ENCODE measurements at regions not wholly inside any gene's neighbourhood (a gene's known extent, or its start where the extent isn't known, plus 50 kb on each side); places are given as distances from the start of the nearest gene placed in this dataset.

DNA sequence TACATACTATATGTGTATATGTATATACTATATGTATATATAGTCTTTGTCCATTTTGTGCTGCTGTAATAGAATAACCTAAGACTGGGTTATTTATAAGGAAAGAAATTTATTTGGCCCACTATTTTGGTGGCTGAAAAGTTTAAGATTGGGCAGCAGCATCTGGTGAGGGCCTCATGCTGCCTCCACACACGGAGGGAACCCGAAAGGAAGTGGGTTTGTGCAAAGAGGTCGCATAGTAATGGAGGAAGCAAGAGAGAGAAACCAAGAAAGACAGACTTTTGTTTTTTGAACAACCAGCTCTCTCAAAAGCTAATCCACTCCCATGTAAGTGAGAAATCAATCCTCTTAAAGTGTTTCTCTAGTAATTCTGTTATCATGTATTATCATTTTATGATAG, 1147.3 kb downstream of the NCAM2 start:
- H4K20me1 ChIP-seq (ENCODE audit: insufficient read depth, low read length), result no peaks in the 10 kb centered on the region
- no peaks in the 10 kb centered on the region for H3K9me3 ChIP-seq (ENCODE audit: insufficient read depth, low read depth, low read length)
- Mint-ChIP-seq H3K4me1 (ENCODE audit: low read depth, unreplicated experiment) (no peaks in the 10 kb centered on the region), H3K27me3 (ENCODE audit: low read depth, unreplicated experiment) (no peaks in the 10 kb centered on the region), H3K27ac (ENCODE audit: unreplicated experiment) (no peak overlapping the region), H3K4me3 (ENCODE audit: unreplicated experiment) (no peak overlapping the region), H3K9me3 (ENCODE audit: unreplicated experiment) (peaks cover 4% of the 10 kb centered on the region), H3K36me3 (ENCODE audit: low read depth, unreplicated experiment) (no peaks in the 10 kb centered on the region)
- H3K4me3 ChIP-seq (ENCODE audit: insufficient read depth, low read depth, low read length), result no peak overlapping the region
- H3K36me3 ChIP-seq (ENCODE audit: insufficient read depth, low read length), result no peaks in the 10 kb centered on the region
- H3K4me1 ChIP-seq (ENCODE audit: insufficient read depth, low read length), result no peaks in the 10 kb centered on the region
- FAIRE-seq (no peak), DNase-seq (ENCODE audit: low read depth) (no peak)
- no peak overlapping the region for H2AFZ ChIP-seq (ENCODE audit: low read depth, low read length)
- H3K9ac ChIP-seq (ENCODE audit: low read length), result no peak overlapping the region
- H3K27ac ChIP-seq (ENCODE audit: low read depth, low read length), result no peak overlapping the region
- no peak overlapping the region for H3K4me2 ChIP-seq (ENCODE audit: low read length)
- no peaks in the 10 kb centered on the region for H3K79me2 ChIP-seq (ENCODE audit: insufficient read depth, low read length)
- no peaks in the 10 kb centered on the region for H3K27me3 ChIP-seq (ENCODE audit: insufficient read depth, low read length)
- TF ChIP-seq, protein P1, sequence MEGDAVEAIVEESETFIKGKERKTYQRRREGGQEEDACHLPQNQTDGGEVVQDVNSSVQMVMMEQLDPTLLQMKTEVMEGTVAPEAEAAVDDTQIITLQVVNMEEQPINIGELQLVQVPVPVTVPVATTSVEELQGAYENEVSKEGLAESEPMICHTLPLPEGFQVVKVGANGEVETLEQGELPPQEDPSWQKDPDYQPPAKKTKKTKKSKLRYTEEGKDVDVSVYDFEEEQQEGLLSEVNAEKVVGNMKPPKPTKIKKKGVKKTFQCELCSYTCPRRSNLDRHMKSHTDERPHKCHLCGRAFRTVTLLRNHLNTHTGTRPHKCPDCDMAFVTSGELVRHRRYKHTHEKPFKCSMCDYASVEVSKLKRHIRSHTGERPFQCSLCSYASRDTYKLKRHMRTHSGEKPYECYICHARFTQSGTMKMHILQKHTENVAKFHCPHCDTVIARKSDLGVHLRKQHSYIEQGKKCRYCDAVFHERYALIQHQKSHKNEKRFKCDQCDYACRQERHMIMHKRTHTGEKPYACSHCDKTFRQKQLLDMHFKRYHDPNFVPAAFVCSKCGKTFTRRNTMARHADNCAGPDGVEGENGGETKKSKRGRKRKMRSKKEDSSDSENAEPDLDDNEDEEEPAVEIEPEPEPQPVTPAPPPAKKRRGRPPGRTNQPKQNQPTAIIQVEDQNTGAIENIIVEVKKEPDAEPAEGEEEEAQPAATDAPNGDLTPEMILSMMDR (IDR thresholded peaks at IDR 0.05; ENCODE audit: insufficient read depth, low read depth, low read length), result no peak
- TF ChIP-seq EZH2 (IDR thresholded peaks at IDR 0.05; ENCODE audit: insufficient read depth, low read length), result no peak

- H3K9me3 ChIP-seq (ENCODE audit: insufficient read depth, low read depth, low read length), result peaks cover 4% of the 10 kb centered on the region
- no peak overlapping the region for H3K4me3 ChIP-seq (ENCODE audit: insufficient read depth, low read depth, low read length)
- DNase-seq (ENCODE audit: low read depth) (no peak), FAIRE-seq (no peak)
- Mint-ChIP-seq H3K27ac (ENCODE audit: unreplicated experiment) (no peak overlapping the region), H3K9me3 (ENCODE audit: unreplicated experiment) (no peaks in the 10 kb centered on the region), H3K4me3 (ENCODE audit: unreplicated experiment) (no peak overlapping the region), H3K4me1 (ENCODE audit: low read depth, unreplicated experiment) (no peaks in the 10 kb centered on the region), H3K27me3 (ENCODE audit: low read depth, unreplicated experiment) (no peaks in the 10 kb centered on the region), H3K36me3 (ENCODE audit: low read depth, unreplicated experiment) (no peaks in the 10 kb centered on the region)
- H3K4me1 ChIP-seq (ENCODE audit: insufficient read depth, low read length), result no peaks in the 10 kb centered on the region
- H3K27ac ChIP-seq (ENCODE audit: low read depth, low read length), result no peak overlapping the region
- no peak overlapping the region for H3K4me2 ChIP-seq (ENCODE audit: low read length)
- no peak for TF ChIP-seq EZH2 (IDR thresholded peaks at IDR 0.05; ENCODE audit: insufficient read depth, low read length)
- TF ChIP-seq, protein P1 (IDR thresholded peaks at IDR 0.05; ENCODE audit: insufficient read depth, low read depth, low read length), result no peak
- H3K9ac ChIP-seq (ENCODE audit: low read length), result no peak overlapping the region
- H3K27me3 ChIP-seq (ENCODE audit: insufficient read depth, low read length), result no peaks in the 10 kb centered on the region
- no peaks in the 10 kb centered on the region for H4K20me1 ChIP-seq (ENCODE audit: insufficient read depth, low read length)
- no peak overlapping the region for H2AFZ ChIP-seq (ENCODE audit: low read depth, low read length)
- no peaks in the 10 kb centered on the region for H3K79me2 ChIP-seq (ENCODE audit: insufficient read depth, low read length)
- H3K36me3 ChIP-seq (ENCODE audit: insufficient read depth, low read length), result no peaks in the 10 kb centered on the region
Observed at GRCh38 chr21:22154579-22155274, 1156.5 kb downstream of the NCAM2 start.

DNA sequence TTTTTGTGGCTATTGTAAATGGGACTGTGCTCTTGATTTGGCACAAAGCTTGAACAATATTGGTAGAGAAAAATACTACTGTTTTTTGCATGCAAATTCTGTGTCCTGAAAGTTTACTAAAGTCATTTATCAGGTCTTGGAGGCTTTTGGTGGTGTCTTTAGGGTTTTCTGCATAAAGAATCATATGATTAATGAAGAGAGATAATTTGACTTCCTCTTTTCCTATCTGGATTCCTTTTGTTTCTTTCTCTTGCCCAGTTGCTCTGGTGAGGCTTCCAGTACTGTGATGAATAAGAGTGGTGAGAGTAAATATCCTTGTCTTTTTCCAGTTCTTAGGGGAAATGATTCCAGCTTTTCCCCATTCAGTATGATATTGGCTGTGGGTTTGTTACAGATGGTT, 1166.7 kb downstream of the NCAM2 start:
- Histone ChIP-seq H3K4me1 (ENCODE audit: insufficient read depth, low read length) (no peaks in the 10 kb centered on the region), H3K4me3 (ENCODE audit: insufficient read depth, low read depth, low read length) (no peak overlapping the region), H3K27me3 (ENCODE audit: insufficient read depth, low read length) (no peaks in the 10 kb centered on the region), H3K36me3 (ENCODE audit: insufficient read depth, low read length) (no peaks in the 10 kb centered on the region), H3K4me2 (ENCODE audit: low read length) (no peak overlapping the region), H3K9ac (ENCODE audit: low read length) (no peak overlapping the region), H3K27ac (ENCODE audit: low read depth, low read length) (no peak overlapping the region), H3K9me3 (ENCODE audit: insufficient read depth, low read depth, low read length) (no peaks in the 10 kb centered on the region), H3K79me2 (ENCODE audit: insufficient read depth, low read length) (no peaks in the 10 kb centered on the region), H4K20me1 (ENCODE audit: insufficient read depth, low read length) (no peaks in the 10 kb centered on the region), H2AFZ (ENCODE audit: low read depth, low read length) (no peak overlapping the region)
- Mint-ChIP-seq H3K27ac (ENCODE audit: unreplicated experiment) (no peak overlapping the region), H3K36me3 (ENCODE audit: low read depth, unreplicated experiment) (no peaks in the 10 kb centered on the region), H3K27me3 (ENCODE audit: low read depth, unreplicated experiment) (no peaks in the 10 kb centered on the region), H3K9me3 (ENCODE audit: unreplicated experiment) (peaks cover 6% of the 10 kb centered on the region), H3K4me1 (ENCODE audit: low read depth, unreplicated experiment) (no peaks in the 10 kb centered on the region), H3K4me3 (ENCODE audit: unreplicated experiment) (no peak overlapping the region)
- TF ChIP-seq, protein P1 (IDR thresholded peaks at IDR 0.05; ENCODE audit: insufficient read depth, low read depth, low read length), result no peak
- no peak for TF ChIP-seq EZH2 (IDR thresholded peaks at IDR 0.05; ENCODE audit: insufficient read depth, low read length)
- FAIRE-seq, result no peak
- DNase-seq (ENCODE audit: low read depth), result no peak

Data from astrocyte (in vitro differentiated cells and primary cell).